Gastrocnemius medialis (tissue), 4 donors: ENCODE measurements at regions not wholly inside any gene's neighbourhood (a gene's known extent, or its start where the extent isn't known, plus 50 kb on each side); places are given as distances from the start of the nearest gene placed in this dataset.
A peak's percentile ranks its signal among the peaks of the same experiment; 100 is the strongest.

ENCODE experiments used
- ATAC-seq, 2 donors: fragments of 150-250 bp; one replicate each; pipeline ENCODE4 v1.9.1; 2016
- DNase-seq, 2 donors: peaks; one replicate each; pipeline ENCODE4 v3.0.0-alpha.2; 2019
- H3K27ac ChIP-seq, 4 donors: fragments of 200-600 bp; sonication (generic); 1 replicate in 1 of 4; 2 replicates in 3 of 4; pipeline ENCODE4 v1.5.1; 2016 to 2018; ENCODE audit warnings: mild to moderate bottlenecking in 2 of 4, moderate library complexity in 1 of 4
- H3K27me3 ChIP-seq, 3 donors: fragments of 200-600 bp; sonication (generic) in 2 of 3; 1 replicate in 1 of 3; 2 replicates in 2 of 3; pipeline versions ENCODE4 v1.5.1 to v1.6.0; 2016 to 2019; ENCODE audit warnings: mild to moderate bottlenecking in 1 of 3, moderate library complexity in 1 of 3
- H3K36me3 ChIP-seq, 2 donors: fragments of 200-600 bp; sonication (generic) in 1 of 2; one replicate each; pipeline ENCODE4 v1.5.1; 2017 to 2018
- H3K4me1 ChIP-seq, 2 donors: fragments of 200-600 bp; sonication (generic) in 1 of 2; one replicate each; pipeline ENCODE4 v1.5.1; 2016 to 2017; ENCODE audit warnings: mild to moderate bottlenecking in 2 of 2
- H3K4me3 ChIP-seq, 4 donors: fragments of 200-600 bp; sonication (generic) in 3 of 4; 1 replicate in 1 of 4; 2 replicates in 3 of 4; pipeline ENCODE4 v1.5.1; 2016 to 2019; ENCODE audit warnings: mild to moderate bottlenecking in 2 of 4
- H3K9me3 ChIP-seq, 3 donors: fragments of 200-600 bp; sonication (generic) in 2 of 3; 1 replicate in 1 of 3; 2 replicates in 2 of 3; pipeline ENCODE4 v1.5.1; 2016 to 2019
- POLR2A ChIP-seq, 2 donors: fragments of 450-650 bp; IDR thresholded peaks; one replicate each; pipeline ENCODE4 v1.6.1; 2017; ENCODE audit warnings: antibody characterized with exemption in 2 of 2, mild to moderate bottlenecking in 2 of 2, moderate library complexity in 2 of 2
- in situ Hi-C, 4 donors: fragments of 200-750 bp; cut with MboI; loops; one replicate each; pipeline versions ENCODE4 v1.15.0 to v1.8.0; 2017; ENCODE audit warnings: low sequenced_read_pairs in 4 of 4
- intact Hi-C: fragments of 100-400 bp; cut with DNase I; formaldehyde crosslinking; loops from one replicate; pipeline ENCODE4 v1.15.1; 2023; ENCODE audit warnings: low total_unique reads
- TF ChIP-seq, protein P1 (sequence below), 5 experiments: fragments of 450-650 bp in 3 of 5; fragments of 200-600 bp in 2 of 5; sonication (generic) in 2 of 5; IDR thresholded peaks in 4 of 5; conservative IDR thresholded peaks in 1 of 5; 1 replicate in 4 of 5; 2 replicates in 1 of 5; pipeline ENCODE4 v1.5.1; 2016 to 2019; ENCODE audit warnings: antibody characterized with exemption in 5 of 5, mild to moderate bottlenecking in 3 of 5, moderate library complexity in 3 of 5

- TF ChIP-seq, protein P1, sequence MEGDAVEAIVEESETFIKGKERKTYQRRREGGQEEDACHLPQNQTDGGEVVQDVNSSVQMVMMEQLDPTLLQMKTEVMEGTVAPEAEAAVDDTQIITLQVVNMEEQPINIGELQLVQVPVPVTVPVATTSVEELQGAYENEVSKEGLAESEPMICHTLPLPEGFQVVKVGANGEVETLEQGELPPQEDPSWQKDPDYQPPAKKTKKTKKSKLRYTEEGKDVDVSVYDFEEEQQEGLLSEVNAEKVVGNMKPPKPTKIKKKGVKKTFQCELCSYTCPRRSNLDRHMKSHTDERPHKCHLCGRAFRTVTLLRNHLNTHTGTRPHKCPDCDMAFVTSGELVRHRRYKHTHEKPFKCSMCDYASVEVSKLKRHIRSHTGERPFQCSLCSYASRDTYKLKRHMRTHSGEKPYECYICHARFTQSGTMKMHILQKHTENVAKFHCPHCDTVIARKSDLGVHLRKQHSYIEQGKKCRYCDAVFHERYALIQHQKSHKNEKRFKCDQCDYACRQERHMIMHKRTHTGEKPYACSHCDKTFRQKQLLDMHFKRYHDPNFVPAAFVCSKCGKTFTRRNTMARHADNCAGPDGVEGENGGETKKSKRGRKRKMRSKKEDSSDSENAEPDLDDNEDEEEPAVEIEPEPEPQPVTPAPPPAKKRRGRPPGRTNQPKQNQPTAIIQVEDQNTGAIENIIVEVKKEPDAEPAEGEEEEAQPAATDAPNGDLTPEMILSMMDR (IDR thresholded peaks at IDR 0.05 in 4 of 5, conservative IDR thresholded peaks at IDR 0.05 in 1 of 5): no peak
- TF ChIP-seq POLR2A (IDR thresholded peaks at IDR 0.05): no peak
- in situ Hi-C loops: no loop called here
- Histone ChIP-seq H3K4me3 (no peak overlapping the region), H3K9me3 (no peaks in the 10 kb centered on the region), H3K27me3 (no peaks in the 10 kb centered on the region), H3K36me3 (no peaks in the 10 kb centered on the region), H3K4me1 (peaks cover 9 to 20% of the 10 kb centered on the region in 2 donors), H3K27ac (peak overlapping the region; percentile 49 to 69 (median 64))
- DNase-seq (no peak), ATAC-seq (peak; percentile 44 to 46)
- intact Hi-C loops: no loop called here
Observed at GRCh38 chr3:73765878-73766545, 141.3 kb upstream of the PDZRN3 start.

DNA sequence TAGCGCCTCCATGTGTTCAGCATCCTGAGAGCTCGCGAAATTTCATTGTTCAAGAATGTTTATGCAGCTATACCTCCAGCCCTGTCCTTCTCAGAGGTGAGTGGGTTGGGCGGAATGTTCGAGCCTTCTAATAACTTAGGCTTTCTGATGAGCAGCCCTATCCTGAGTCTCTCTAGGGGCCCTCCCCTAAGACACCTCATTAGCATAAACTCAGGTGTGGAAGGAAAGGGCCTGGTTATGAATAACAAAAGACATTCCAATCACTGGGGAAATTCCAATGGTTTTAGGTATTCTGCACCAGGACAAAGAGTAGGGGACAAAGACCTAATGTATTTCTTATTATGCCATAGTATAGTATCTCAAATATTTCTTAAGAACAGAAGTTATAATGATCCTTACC is 138.1 kb upstream of the PDZRN3 start:
- DNase-seq (no peak), ATAC-seq (no peak)
- no peaks in the 10 kb centered on the region for H3K9me3 ChIP-seq
- TF ChIP-seq, protein P1 (IDR thresholded peaks at IDR 0.05 in 4 of 5, conservative IDR thresholded peaks at IDR 0.05 in 1 of 5): no peak
- TF ChIP-seq POLR2A (IDR thresholded peaks at IDR 0.05): no peak
- H3K4me3 ChIP-seq: no peak overlapping the region
- no peaks in the 10 kb centered on the region for H3K36me3 ChIP-seq
- peaks cover 9 to 20% of the 10 kb centered on the region in 2 donors for H3K4me1 ChIP-seq
- no peak overlapping the region for H3K27ac ChIP-seq
- no peaks in the 10 kb centered on the region for H3K27me3 ChIP-seq
- in situ Hi-C loops: no loop called here
- intact Hi-C loops: no loop called here

DNA sequence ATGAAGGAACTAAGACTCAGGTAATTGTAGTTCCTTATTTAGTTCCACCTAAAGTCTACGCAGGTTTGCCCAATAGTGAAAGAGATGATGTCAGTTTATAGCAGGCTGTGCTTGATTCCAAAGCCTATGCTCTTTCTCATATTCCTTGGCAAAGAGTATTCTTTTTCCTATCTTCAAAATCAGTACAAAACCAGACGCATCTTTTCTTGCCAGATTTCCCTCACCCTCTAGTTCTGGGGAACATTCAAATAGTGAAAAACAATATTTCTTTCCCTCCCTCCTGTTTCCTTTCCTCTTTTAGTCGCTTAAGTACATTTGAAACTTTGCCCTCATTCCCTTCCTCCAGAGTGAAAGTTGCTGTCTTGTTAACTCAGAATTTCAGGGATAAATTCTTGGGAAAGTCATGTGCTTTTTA is 134.6 kb upstream of the PDZRN3 start:
- no peaks in the 10 kb centered on the region for H3K36me3 ChIP-seq
- no peak for DNase-seq
- no peak overlapping the region for H3K4me3 ChIP-seq
- in situ Hi-C loops: no loop called here
- intact Hi-C loops: no loop called here
- no peaks in the 10 kb centered on the region for H3K4me1 ChIP-seq
- H3K27ac ChIP-seq: no peak overlapping the region
- ATAC-seq: peak in 1 of 2 donors; percentile 12
- TF ChIP-seq POLR2A (IDR thresholded peaks at IDR 0.05): no peak
- TF ChIP-seq, protein P1 (IDR thresholded peaks at IDR 0.05 in 4 of 5, conservative IDR thresholded peaks at IDR 0.05 in 1 of 5): no peak
- H3K27me3 ChIP-seq: no peaks in the 10 kb centered on the region
- no peaks in the 10 kb centered on the region for H3K9me3 ChIP-seq

DNA sequence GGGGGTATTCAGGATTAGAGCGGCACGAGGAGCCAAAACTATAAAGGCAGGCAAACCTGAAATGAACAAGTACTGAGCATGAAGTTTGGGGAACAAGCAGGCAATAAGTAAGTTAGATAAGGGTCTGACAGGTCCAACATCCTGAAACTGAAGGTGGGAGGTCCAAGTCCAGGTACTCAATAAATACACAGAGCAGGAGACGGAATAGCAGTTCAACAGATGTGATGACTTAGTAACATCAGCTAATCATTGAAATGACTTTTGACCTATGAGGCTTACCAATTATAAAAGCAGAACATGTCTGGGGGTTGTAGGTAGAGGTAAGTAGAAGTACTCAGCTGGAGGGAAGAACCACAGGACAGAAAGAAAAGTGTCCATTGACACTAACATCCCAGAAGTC is 132.8 kb upstream of the PDZRN3 start:
- H3K27me3 ChIP-seq: no peaks in the 10 kb centered on the region
- TF ChIP-seq, protein P1 (IDR thresholded peaks at IDR 0.05 in 4 of 5, conservative IDR thresholded peaks at IDR 0.05 in 1 of 5): no peak
- TF ChIP-seq POLR2A (IDR thresholded peaks at IDR 0.05): no peak
- intact Hi-C loops: no loop called here
- H3K27ac ChIP-seq: no peak overlapping the region
- no peak overlapping the region for H3K4me3 ChIP-seq
- no peaks in the 10 kb centered on the region for H3K9me3 ChIP-seq
- H3K36me3 ChIP-seq: no peaks in the 10 kb centered on the region
- no peak for ATAC-seq
- in situ Hi-C loops: no loop called here
- H3K4me1 ChIP-seq: no peaks in the 10 kb centered on the region
- no peak for DNase-seq

- Histone ChIP-seq H3K27me3 (no peaks in the 10 kb centered on the region), H3K4me3 (no peak overlapping the region), H3K9me3 (no peaks in the 10 kb centered on the region), H3K27ac (no peak overlapping the region), H3K36me3 (no peaks in the 10 kb centered on the region), H3K4me1 (no peaks in the 10 kb centered on the region)
- ATAC-seq (no peak), DNase-seq (no peak)
- TF ChIP-seq, protein P1 (IDR thresholded peaks at IDR 0.05 in 4 of 5, conservative IDR thresholded peaks at IDR 0.05 in 1 of 5): no peak
- TF ChIP-seq POLR2A (IDR thresholded peaks at IDR 0.05): no peak
- intact Hi-C loops (no loop called here), in situ Hi-C loops (no loop called here)
Observed at GRCh38 chr3:73753985-73754384, 129.2 kb upstream of the PDZRN3 start.
